Lower leg skin (tissue), 3 donors: ENCODE measurements at regions not wholly inside any gene's neighbourhood (a gene's known extent, or its start where the extent isn't known, plus 50 kb on each side); places are given as distances from the start of the nearest gene placed in this dataset.

ENCODE experiments used
- CTCF ChIP-seq, 3 donors: fragments of 450-650 bp; IDR thresholded peaks; one replicate each; pipeline ENCODE4 v1.5.1; 2016; ENCODE audit warnings: antibody characterized with exemption in 3 of 3, mild to moderate bottlenecking in 3 of 3, moderate library complexity in 2 of 3
- POLR2A ChIP-seq, 2 donors: fragments of 450-650 bp; IDR thresholded peaks; one replicate each; pipeline ENCODE4 v1.6.1; 2016 to 2017; ENCODE audit warnings: antibody characterized with exemption in 2 of 2, mild to moderate bottlenecking in 1 of 2, moderate library complexity in 1 of 2

- no peak for TF ChIP-seq CTCF (IDR thresholded peaks at IDR 0.05)
- TF ChIP-seq POLR2A (IDR thresholded peaks at IDR 0.05) = no peak
Observed at GRCh38 chr4:186902361-186902760, 178.7 kb upstream of the FAT1 start.
